Dedifferentiated amniotic fluid mesenchymal stem cell (primary cell): ENCODE measurements at regions not wholly inside any gene's neighbourhood (a gene's known extent, or its start where the extent isn't known, plus 50 kb on each side); places are given as distances from the start of the nearest gene placed in this dataset.

ENCODE experiments used
- DNase-seq: peaks from one replicate; pipeline ENCODE4 v3.0.0-alpha.2; 2016; ENCODE audit errors: extremely low spot score

GRCh38 chr1:68959461-68960030 lies 462.7 kb upstream of the DEPDC1 start:
- DNase-seq = no peak

- DNase-seq = no peak
These were observed 464.3 kb upstream of the DEPDC1 start for GRCh38 chr1:68961143-68961542.

- no peak for DNase-seq
These were observed 466.5 kb upstream of the DEPDC1 start for GRCh38 chr1:68963353-68963752.

GRCh38 chr1:68969441-68969840 lies 472.6 kb upstream of the DEPDC1 start:
- no peak for DNase-seq

GRCh38 chr1:68970571-68970970 lies 473.7 kb upstream of the DEPDC1 start:
- no peak for DNase-seq

- DNase-seq = no peak
These were observed 476.8 kb upstream of the DEPDC1 start for GRCh38 chr1:68973459-68974244.

GRCh38 chr1:68974447-68974846 lies 477.6 kb upstream of the DEPDC1 start:
- DNase-seq = no peak

- DNase-seq = no peak
These were observed 478.5 kb upstream of the DEPDC1 start for GRCh38 chr1:68975212-68975933.

GRCh38 chr1:68976916-68977610 lies 480.2 kb upstream of the DEPDC1 start:
- no peak for DNase-seq

GRCh38 chr1:68979891-68980290 lies 483.0 kb upstream of the DEPDC1 start:
- no peak for DNase-seq

- no peak for DNase-seq
These were observed 487.4 kb upstream of the DEPDC1 start for GRCh38 chr1:68984289-68984688.

- DNase-seq = no peak
These were observed 497.2 kb upstream of the DEPDC1 start for GRCh38 chr1:68994096-68994495.

- DNase-seq = no peak
These were observed 519.6 kb upstream of the DEPDC1 start for GRCh38 chr1:69016468-69016867.

- no peak for DNase-seq
These were observed 532.8 kb upstream of the DEPDC1 start for GRCh38 chr1:69029649-69030048.

- DNase-seq = no peak
These were observed 529.3 kb upstream of the LRRC7 start for GRCh38 chr1:69038379-69038778.

GRCh38 chr1:69045572-69045971 lies 522.1 kb upstream of the LRRC7 start:
- DNase-seq = no peak

GRCh38 chr1:69055194-69055593 lies 512.5 kb upstream of the LRRC7 start:
- DNase-seq = no peak

- no peak for DNase-seq
These were observed 509.3 kb upstream of the LRRC7 start for GRCh38 chr1:69058454-69058853.

GRCh38 chr1:69070660-69071373 lies 496.9 kb upstream of the LRRC7 start:
- no peak for DNase-seq

GRCh38 chr1:69073176-69073575 lies 494.5 kb upstream of the LRRC7 start:
- no peak for DNase-seq

GRCh38 chr1:69076631-69077030 lies 491.1 kb upstream of the LRRC7 start:
- no peak for DNase-seq

GRCh38 chr1:69077198-69077597 lies 490.5 kb upstream of the LRRC7 start:
- no peak for DNase-seq
